ENCODE measurements at regions not wholly inside any gene's neighbourhood (a gene's known extent, or its start where the extent isn't known, plus 50 kb on each side); places are given as distances from the start of the nearest gene placed in this dataset.

GRCh38 chr12:98154850-98155249 is 360.5 kb upstream of the TMPO start (continued):
- TF ChIP-seq PRDM15 (CRISPR knock-in tag; IDR thresholded peaks at IDR 0.05), result no peak
- no peak for TF ChIP-seq NFYB (IDR thresholded peaks at IDR 0.05; ENCODE audit: insufficient read depth, low read depth, low read length)

DNA sequence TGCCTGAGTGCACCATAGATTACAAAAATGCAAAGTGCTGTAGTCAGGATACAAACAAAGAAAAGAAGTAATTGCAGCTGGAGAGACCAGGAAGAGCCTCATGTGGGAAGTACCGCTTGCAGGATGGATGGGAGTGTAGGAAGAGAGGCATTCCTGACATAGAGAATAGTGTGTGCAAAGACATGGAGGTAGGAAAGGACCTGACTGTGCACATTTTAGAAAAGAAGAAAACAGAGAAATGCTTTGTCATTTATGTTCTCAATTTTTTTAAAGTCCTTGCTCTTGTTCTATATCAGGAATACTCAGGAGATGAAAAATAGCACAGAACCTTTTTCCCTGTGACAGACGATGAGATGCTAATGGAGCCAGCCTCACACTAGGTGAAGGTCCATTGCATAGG is 358.7 kb upstream of the TMPO start:
- in situ Hi-C loops (cut with MboI) (no loop called here), intact Hi-C loops (cut with micrococcal nuclease; ENCODE audit: unreplicated experiment) (no loop called here)
- H3K9ac ChIP-seq (ENCODE audit: control insufficient read depth, insufficient read depth, low read length), result no peak overlapping the region
- CTCF ChIA-PET, result interaction anchor here (0.6 to 2.4 kb wide), 5 partner anchors 13 to 200 kb away, joined by 3 to 6 read pairs (median 3); no protein-coding TSS in a partner anchor
- no peaks in the 10 kb centered on the region for H4K20me1 ChIP-seq (ENCODE audit: control insufficient read depth, insufficient read depth)
- 0 out of 4 replicates have a peak, but pooled peaks cover 0 to 3% of the 10 kb centered on the region in 2 experiments for H3K27me3 ChIP-seq (replicated peaks in 1 of 2; ENCODE audit: control insufficient read depth in 2 of 2, insufficient read depth in 2 of 2, low read length in 1 of 2)
- no peaks in the 10 kb centered on the region for H3K79me2 ChIP-seq (ENCODE audit: control insufficient read depth, insufficient read depth, low read length)
- H3K9me3 ChIP-seq (replicated peaks; ENCODE audit: control insufficient read depth, insufficient read depth, low read length), result no peaks in the 10 kb centered on the region
- RAD21 ChIA-PET (ENCODE audit: unreplicated experiment), result interaction anchor here (1.8 to 3.2 kb wide), 2 partner anchors 55 to 175 kb away, joined by 6 to 15 read pairs; no protein-coding TSS in a partner anchor
- H3K36me3 ChIP-seq (ENCODE audit: control insufficient read depth in 2 of 2, insufficient read depth in 2 of 2, low read length in 1 of 2), result no peaks in the 10 kb centered on the region
- WGBS (ENCODE audit: insufficient coverage, insufficient replicate concordance, low lambda C conversion rate, missing lambda C conversion rate), result 23% methylated on average over 2 of the region's 2 CpGs
- DNase-seq (ENCODE audit: low read depth, low spot score) (no peak), ATAC-seq (no peak), FAIRE-seq (no peak)
- no peak overlapping the region for H3K4me2 ChIP-seq (ENCODE audit: control insufficient read depth, insufficient read depth)
- POLR2A ChIA-PET, result interaction anchor here (0.5 kb wide), 1 partner anchor 9 kb away, joined by 3 read pairs; no protein-coding TSS in a partner anchor
- no TSS peak for BruUV-seq (replicated peaks)
- H3K4me3 ChIP-seq, result no peak overlapping the region
- H2AFZ ChIP-seq (ENCODE audit: control insufficient read depth, low read depth, low read length), result no peak overlapping the region
- no peaks in the 10 kb centered on the region for H3K4me1 ChIP-seq (ENCODE audit: control insufficient read depth, insufficient read depth, low read length)
- SMC1A ChIA-PET (ENCODE audit: uncharacterized antibody, unreplicated experiment), result interaction anchor here (0.8 to 3.2 kb wide), 7 partner anchors 14 to 215 kb away, joined by 3 to 21 read pairs (median 3); no protein-coding TSS in a partner anchor
- TF ChIP-seq, protein P1, sequence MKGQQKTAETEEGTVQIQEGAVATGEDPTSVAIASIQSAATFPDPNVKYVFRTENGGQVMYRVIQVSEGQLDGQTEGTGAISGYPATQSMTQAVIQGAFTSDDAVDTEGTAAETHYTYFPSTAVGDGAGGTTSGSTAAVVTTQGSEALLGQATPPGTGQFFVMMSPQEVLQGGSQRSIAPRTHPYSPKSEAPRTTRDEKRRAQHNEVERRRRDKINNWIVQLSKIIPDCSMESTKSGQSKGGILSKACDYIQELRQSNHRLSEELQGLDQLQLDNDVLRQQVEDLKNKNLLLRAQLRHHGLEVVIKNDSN (IDR thresholded peaks at IDR 0.05; ENCODE audit: borderline replicate concordance, extremely low read length, insufficient read depth, low read depth, low read length), result no peak
- TF ChIP-seq MTA3 (IDR thresholded peaks at IDR 0.05; ENCODE audit: borderline replicate concordance, low read length) (no peak), EZH2 (IDR thresholded peaks at IDR 0.05; ENCODE audit: borderline replicate concordance, control insufficient read depth, low read depth, low read length) (no peak), SMAD5 (IDR thresholded peaks at IDR 0.05; ENCODE audit: low read depth) (no peak), SPI1 (IDR thresholded peaks at IDR 0.05; ENCODE audit: borderline replicate concordance, insufficient read depth, low read depth, low read length) (no peak), MEF2B (IDR thresholded peaks at IDR 0.05; ENCODE audit: partially characterized antibody, poor library complexity, severe bottlenecking) (no peak), FOS (IDR thresholded peaks at IDR 0.05; ENCODE audit: borderline replicate concordance, extremely low read depth, insufficient read length) (no peak), LARP7 (IDR thresholded peaks at IDR 0.05) (no peak), HSF1 (IDR thresholded peaks at IDR 0.05; ENCODE audit: low read depth, low read length) (no peak), CREM (IDR thresholded peaks at IDR 0.05; ENCODE audit: low read depth) (no peak), EGR1 (IDR thresholded peaks at IDR 0.05; ENCODE audit: borderline replicate concordance in 1 of 2, low read depth in 2 of 2, low read length in 2 of 2) (no peak), NRF1 (conservative IDR thresholded peaks at IDR 0.05; ENCODE audit: low read depth, low read length) (no peak)
- TF ChIP-seq, protein P2, sequence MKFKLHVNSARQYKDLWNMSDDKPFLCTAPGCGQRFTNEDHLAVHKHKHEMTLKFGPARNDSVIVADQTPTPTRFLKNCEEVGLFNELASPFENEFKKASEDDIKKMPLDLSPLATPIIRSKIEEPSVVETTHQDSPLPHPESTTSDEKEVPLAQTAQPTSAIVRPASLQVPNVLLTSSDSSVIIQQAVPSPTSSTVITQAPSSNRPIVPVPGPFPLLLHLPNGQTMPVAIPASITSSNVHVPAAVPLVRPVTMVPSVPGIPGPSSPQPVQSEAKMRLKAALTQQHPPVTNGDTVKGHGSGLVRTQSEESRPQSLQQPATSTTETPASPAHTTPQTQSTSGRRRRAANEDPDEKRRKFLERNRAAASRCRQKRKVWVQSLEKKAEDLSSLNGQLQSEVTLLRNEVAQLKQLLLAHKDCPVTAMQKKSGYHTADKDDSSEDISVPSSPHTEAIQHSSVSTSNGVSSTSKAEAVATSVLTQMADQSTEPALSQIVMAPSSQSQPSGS (IDR thresholded peaks at IDR 0.05; ENCODE audit: low read length), result no peak
- no peak overlapping the region for H3K27ac ChIP-seq (ENCODE audit: control insufficient read depth, insufficient read depth)
